ENCODE measurements at regions not wholly inside any gene's neighbourhood (a gene's known extent, or its start where the extent isn't known, plus 50 kb on each side); places are given as distances from the start of the nearest gene placed in this dataset.

DNA sequence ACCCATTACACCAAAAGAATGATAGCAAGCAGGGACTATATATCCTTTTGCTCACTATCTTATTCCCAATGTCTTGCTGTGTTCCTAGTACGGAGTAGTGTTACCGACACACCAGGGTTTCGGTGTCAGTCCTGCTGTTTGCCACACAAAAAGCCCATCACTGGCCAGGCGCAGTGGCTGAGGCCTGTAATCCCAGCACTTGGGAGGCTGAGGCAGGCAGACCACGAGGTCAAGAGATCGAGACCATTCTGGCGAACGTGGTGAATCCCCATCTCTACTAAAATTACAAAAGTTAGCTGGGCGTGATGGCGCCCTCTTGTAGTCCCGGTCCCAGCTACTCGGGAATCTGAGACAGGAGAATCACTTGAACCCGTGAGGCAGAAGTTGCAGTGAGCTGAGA is 1467.3 kb upstream of the MIR17HG start:
- no peak for DNase-seq (ENCODE audit: low read depth, low spot score)

DNA sequence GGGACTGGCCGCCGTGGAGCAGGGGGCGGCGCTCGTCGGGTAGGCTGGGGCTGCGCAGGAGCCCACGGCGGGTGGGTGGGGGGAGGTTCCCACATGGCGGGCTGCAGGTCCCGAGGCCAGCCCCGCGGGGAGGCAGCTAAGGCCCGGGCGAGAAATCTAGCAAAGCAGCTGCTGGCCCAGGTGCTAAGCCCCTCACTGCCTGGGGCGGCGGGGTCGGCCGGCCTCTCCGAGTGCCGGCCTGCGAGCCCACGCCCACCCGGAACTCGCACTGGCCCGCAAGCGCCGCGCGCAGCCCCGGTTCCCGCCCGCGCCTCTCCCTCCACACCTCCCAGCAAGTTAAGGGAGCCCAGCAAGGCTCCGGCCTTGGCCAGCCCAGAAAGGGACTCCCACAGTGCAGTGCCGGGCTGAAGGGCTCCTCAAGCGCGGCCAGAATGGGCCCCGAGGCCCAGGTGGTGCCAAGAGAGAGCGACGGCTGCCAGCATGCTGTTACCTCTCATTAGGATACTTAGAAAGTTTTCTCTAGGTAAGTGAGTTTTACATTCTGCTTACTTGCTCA is 1463.5 kb upstream of the MIR17HG start:
- DNase-seq (ENCODE audit: low read depth, low spot score): no peak

DNA sequence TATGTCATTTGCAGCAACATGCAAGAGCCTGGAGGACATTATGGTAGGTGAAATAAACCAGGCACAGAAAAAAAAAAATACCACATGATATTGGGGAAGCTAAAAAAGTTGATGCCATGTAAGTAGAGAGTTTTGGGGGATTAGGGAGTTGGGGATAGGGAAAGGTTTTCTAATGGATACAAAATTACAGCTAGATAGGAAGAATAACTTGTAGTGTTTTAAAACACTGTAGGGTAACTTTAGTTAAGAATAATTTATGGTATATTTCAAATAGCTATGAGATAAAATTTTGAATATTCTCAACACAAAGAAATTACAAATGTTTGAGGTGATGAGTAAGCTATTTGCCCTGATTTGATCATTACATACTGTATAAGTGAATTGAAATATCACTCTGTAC is 1456.7 kb upstream of the MIR17HG start:
- no peak for DNase-seq (ENCODE audit: low read depth, low spot score)

DNA sequence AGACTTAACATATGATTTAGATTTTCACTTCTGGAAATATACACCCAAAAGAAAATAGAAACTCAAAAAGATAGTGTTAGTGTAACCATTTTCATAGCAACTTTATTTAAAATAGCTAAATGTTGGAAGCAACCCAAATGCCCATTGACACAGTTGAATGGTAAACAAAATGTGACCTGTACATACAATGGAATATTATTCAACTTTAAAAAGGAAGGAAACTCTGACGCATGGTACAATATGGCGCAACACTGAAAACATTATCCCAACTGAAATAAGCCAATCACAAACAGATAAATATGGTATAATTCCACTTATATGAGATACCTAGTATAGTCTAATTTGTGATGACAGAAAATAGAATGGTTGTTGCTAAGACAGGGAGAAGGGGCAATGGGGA is 1456.1 kb upstream of the MIR17HG start:
- no peak for DNase-seq (ENCODE audit: low read depth, low spot score)

DNA sequence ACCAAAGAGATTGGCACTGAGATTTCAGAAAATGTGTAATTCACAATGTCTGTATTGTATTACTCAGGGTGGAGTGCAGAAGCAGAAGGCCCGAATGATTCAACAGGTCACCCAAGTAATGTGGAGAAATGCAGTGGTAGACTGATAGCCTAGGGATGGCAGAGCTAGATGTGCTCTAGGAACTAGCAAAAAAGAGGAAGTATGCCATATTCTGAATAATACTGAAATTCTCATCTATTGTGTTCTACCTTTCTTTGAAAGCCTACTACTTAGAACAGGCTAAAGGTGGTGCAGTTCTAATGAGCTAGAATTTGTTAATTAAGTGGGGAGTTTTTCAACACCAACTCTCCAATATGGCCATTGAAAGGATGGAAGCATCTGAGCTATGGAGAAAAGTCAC is 1449.8 kb upstream of the MIR17HG start:
- DNase-seq (ENCODE audit: low read depth, low spot score): no peak

DNA sequence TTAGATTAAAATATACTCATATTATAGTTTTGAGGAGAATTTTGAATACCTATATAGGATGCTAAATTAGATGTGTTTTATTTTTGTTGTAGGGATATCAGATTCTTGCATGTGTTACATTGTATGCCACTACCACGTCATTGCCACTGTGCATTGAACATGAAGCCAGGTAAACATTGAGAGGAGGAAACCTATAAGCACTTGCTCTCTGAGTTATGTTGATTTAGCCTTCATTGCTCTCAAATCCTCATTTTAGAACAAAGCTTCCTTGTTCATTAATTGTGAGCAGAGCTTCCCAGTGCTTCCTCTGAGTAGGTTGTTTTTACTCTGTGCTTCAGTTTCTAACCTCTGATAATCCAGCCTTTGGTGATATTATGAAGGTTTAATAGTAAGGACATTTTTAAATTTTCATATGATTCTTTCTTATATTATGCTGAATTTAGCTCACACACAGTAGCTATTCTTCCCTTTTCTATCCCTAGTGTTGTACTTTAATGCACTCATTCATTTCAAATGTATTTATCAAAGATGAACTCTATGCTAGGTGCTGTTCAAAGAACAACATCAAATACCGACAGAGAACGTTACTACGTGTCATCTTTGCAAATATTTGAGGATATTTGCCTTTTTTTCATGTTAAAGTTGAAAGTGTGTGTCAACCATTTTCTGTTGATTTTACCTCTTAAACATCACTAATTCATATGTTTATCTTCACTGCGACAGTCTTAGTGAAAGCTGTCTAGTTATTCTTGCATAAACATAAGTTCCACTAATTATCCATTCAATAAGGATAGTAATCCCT is 1448.0 kb upstream of the MIR17HG start:
- no peak for DNase-seq (ENCODE audit: low read depth, low spot score)

DNA sequence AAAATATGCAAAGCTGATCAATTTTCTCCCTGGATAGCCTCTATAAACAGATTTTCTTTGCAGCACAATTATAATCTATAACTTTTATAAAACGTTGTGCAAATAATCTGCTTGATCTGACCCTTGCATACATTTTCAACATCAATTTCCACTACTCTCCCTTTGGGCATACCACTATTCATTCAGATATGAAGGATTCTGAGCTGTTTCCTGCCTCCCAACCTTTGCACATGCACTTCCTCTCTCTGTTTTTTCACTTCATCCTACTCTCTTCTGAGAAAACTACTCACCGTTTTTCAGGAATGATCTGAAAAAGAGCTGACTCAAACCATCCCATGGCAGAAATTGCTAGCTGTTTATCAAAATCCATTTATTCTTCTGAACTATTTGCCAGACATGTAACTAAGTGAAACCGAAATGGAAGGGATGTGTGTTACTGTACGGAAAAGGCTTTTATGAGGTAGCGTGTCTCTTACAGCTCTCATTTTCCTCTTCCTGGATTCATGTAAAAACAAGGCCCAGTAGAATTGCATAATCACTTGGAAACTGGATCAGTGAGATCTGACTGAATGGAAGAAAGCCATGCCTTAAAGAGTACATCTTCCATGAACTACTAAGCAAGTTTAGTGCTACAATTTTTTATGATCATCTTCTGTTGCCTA is 1447.3 kb upstream of the MIR17HG start:
- no peak for DNase-seq (ENCODE audit: low read depth, low spot score)

DNA sequence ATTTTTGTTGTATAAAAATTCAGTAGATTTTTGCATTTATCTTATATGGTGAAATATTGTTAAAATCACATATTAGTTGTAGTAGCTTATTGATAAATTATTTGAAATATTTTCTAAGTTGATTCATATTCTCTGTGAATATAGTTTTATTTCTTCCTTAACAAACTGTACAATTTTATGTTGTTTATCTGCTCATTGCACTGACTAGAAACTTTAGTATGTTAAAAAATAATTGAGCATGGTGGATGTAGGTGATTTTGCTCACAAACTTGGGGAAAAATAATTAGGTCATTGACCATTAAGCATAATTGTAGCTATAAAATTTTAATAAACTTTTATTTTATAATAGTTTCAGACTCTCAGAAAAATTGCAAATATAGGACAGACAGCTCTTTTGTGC is 1445.3 kb upstream of the MIR17HG start:
- no peak for DNase-seq (ENCODE audit: low read depth, low spot score)

DNA sequence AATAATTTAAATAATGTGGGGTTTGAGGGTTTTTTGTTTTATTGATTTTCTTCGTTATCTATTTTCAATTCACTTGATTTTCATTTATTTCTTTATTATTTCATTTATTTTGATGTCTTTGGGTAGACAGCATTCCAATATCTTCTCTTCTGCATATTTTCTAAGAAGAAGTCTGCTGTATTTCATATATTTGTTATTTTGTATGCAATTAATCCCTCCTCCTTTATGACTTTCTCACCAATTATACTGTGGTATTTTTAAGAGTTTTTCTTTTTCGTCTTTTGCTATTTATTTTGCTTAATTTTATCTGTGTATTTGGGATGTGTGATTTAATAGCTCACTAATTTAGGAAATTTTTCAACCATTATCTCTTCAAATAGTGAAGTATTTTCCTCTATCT is 1444.4 kb upstream of the MIR17HG start:
- no peak for DNase-seq (ENCODE audit: low read depth, low spot score)

DNA sequence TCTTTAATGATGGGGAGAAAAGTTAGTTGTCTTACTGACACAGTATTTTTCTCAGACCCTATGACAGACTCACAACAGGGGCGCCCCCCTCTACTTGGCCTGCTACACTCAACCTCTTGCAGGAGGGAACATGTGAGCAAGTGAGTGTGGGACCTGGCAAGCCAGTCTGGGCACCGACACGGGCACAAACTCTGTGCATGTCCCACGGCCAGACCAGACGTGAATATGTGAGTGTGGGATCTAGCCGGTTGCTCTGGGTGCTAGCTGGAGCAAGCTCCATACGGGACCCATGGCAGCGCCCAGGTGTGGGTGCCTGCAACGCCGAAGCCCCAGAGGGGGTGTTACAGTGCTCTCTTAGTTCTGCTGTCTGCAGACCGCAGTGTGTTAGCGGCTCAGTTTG is 1437.3 kb upstream of the MIR17HG start:
- DNase-seq (ENCODE audit: low read depth, low spot score): no peak

DNA sequence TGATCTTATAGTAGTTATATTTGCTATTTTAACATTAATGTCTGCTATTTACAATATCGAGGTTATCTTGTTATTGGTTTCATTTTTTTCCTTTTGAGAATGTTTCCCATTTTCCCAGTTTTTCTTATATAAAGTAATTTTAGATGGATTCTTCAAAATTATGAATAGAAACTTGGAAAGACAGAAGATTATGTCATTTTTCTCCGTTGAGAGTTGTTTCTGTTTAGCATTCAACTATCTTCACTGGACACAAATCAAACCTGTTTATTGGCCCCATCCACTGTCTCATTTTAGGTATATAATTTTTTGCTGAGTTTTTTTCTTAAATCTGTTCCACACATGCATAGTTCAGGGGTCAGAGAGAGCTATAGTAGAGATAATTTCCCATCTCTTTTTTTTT is 1430.9 kb upstream of the MIR17HG start:
- DNase-seq (ENCODE audit: low read depth, low spot score): no peak

DNA sequence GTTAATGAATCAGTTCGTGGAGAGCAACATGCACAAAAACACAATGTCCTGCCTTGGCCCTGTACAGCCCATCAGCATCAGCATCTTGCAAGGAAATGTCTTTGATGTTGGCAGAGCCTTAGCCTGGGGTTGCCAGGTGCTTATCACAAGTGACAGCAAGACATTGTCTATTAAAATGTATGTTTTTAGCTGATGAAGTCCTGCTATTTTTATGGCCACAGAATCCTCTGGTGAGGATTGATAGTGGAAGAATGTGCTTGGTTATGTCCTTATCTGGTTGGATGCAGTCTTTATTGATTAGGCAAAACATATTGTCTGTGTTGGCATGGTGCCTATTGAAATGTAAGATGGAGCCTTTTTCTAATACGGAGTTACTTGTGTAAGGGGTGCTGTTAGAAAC is 1427.0 kb upstream of the MIR17HG start:
- no peak for DNase-seq (ENCODE audit: low read depth, low spot score)

DNA sequence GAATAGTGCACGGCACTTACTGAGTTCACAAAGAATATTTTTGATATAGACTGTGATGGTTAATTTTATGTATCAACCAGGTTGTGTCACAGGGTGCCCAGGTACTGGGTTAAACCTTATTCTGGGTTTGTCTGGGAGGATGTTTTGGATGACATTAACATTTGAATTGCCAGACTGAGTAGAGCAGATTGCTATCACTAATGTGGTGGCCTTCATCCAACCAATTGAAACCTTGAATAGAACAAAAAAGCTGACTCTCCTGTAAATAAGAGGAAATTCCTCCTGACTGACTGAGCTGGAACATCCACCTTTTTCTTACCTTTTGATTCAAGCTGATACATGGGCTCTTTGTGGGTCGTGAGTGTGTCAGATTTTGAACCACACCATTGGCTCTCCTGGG is 1424.4 kb upstream of the MIR17HG start:
- no peak for DNase-seq (ENCODE audit: low read depth, low spot score)

DNA sequence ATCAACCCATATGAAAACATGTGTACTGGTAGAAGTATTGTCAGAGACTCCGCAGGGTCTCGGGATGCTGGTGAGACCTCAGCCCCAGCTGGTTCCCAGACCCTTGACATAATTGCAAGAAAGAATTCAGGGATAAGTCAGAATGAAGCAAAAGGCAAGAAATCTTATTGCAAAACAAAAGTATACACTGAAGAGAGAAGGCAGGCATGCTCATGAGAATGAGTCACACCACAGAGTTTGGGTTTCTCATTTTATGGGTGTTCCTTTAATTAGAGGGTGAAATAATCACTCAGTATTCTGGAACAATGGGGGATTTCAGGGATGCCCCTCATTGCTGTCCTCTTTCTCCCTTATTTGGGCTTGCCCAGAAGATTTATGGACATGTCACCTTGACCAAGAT is 1423.8 kb upstream of the MIR17HG start:
- no peak for DNase-seq (ENCODE audit: low read depth, low spot score)

DNA sequence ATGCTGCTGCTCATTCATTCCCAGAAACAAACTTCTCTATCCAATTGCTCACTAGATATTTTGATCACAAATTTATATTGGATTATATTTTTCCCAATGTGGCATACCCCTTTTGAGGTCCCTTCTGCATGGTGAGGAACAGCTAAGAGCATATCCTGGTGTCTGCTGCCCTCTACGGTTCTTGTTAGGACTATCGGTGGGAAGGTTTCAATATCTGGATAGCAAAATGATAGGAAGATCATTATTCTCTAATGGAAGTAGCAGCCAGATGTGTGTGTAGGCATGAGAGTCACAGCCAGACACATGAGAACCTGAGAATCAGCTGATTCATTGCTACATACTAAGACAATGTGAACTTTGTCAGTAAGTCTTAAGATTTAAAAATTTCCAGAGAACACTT is 1422.4 kb upstream of the MIR17HG start:
- no peak for DNase-seq (ENCODE audit: low read depth, low spot score)

DNA sequence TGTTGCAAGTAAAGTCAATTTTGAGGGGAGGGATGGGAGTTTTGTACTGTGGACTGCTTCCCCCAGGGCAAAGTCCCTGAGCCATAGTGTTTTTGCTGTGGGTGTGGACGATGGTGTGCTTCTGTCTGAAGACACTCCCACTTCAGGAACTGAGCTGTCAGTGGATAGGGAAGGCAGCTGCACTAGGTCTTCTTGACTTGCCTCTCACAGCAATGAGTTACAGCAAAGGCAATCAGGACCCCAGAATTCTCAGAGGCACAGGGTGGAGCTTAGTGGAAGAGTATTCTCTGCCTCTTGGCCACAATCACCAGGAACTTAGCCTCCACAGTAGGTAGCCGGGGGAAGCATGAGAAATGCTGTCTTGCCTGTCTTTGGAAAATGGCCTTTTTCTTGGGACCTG is 1416.6 kb upstream of the MIR17HG start:
- no peak for DNase-seq (ENCODE audit: low read depth, low spot score)

DNA sequence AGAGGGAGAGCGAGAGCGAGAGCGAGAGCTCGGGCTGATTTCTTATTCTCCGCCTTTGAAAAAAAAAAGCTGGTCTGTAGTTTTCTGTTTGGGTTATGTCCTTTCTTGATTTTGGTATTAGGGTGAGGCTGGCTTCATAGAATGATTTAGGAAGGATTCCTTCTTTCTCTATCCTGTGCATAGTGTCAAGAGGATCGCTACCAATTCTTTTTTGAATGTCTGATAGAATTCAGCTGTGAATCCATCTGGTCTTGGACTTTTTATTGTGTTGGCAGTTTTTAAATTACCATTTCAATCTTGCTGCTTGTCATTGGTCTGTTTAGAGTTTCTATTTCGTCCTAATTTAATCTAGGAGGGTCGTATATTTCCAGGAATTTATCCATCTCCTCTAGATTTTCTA is 1414.6 kb upstream of the MIR17HG start:
- DNase-seq (ENCODE audit: low read depth, low spot score): no peak

DNA sequence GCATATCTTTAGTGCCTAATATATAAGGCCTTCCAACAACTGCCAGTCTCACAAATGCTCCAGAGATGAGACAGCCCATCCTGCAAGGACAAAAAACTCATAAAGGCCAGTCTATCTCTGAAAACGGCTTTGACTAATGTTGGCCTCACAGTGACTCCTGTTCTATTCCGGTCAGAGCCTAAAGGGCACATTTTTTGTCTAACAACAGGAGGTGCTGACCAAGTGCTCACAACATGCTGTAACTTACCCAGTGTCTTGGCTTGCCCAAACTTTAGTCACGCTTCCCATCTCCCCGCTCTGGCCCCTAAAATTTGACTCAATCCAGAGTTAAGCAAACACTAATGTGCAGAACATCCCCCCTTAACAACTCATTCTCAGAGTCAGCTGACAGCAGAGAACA is 1411.2 kb upstream of the MIR17HG start:
- no peak for DNase-seq (ENCODE audit: low read depth, low spot score)

DNA sequence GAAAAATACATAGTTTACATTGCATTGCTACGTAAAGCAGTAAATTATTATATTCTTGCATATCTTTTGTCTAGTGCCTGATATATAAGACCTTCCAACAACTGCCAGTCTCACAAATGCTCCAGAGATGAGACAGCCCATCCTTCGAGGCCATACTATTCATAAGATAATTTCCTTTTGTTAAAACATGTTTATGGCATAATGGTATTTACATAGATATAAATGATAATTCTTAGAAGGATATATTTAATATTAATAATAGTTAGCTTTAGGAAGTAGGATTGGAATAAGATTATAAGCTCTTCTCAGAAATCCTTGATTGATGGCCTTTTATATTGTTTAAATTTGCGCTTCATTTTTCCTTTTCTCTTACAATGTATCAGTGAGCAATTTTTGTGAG is 1410.1 kb upstream of the MIR17HG start:
- no peak for DNase-seq (ENCODE audit: low read depth, low spot score)

DNA sequence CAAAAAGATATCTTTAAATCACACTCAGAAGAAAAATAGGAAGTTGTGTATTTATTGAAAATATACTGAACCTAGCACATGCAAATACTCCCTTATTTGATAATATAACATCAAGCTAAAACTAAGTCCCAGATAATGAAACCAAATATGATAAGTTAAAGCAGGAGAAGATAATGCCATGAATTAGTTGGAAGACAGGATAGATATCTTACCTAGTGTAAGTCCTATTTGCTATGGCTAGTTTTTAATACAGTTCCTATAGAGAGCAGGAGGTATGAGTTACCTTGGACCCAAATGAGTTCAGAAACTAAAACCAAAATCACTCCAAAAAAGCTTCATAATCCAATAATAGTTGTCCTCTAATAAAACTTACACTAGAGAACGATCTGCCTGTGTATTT is 1407.1 kb upstream of the MIR17HG start:
- DNase-seq (ENCODE audit: low read depth, low spot score): no peak

DNA sequence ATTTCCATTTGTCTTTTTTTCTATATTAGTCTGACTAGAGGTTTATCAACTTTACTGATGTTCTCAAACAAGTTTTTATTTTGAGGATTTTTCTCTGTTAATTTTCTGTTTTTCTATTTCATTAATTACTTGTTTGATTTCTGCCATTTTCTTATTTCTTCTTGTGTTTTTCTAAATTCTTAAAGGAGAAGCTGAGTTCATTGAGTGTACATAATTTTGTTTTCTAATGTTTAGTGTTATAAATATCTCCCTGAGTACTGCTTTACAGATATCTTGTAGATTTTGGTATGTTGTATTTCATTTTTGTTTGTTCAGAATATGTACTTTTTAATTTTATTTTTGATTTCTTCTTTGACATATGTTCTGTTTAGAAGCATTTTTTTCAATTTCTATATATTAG is 1404.3 kb upstream of the MIR17HG start:
- no peak for DNase-seq (ENCODE audit: low read depth, low spot score)

DNA sequence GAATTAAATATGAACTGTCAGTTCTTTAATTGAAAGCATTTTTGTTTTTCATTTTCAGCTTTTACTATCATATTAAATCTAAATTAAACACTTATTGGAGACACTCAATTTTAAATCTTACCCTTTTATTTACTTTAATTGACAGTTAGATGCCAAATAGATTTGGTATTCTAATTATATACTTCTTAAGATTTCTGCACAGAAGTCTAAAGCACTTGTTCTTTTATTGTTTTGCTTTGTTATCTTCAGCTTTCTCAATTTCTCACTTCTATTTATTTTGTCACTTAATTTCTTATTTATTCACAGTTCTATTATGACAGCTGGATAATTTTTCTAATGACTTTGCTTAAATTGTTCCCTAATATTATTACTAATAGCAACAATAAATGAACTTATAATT is 1397.3 kb upstream of the MIR17HG start:
- DNase-seq (ENCODE audit: low read depth, low spot score): no peak

DNA sequence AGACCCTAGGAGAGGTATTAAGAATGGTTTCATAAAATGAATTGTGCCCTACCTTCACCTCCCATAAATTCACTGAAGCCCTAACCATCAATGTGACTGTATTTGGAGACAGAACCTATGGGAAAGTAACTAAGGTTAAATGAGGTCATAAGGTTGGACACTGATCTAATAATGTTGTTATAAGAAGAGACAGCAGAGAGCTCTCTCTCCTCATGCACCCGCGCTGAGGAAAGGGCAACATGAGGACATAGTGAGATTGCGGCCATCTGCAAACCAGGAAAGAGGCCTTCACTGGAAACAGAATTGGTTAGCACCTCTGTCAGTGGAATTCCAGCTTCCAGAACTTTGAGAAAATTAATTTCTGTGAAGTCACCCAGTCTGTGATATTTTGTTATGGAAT is 1396.1 kb upstream of the MIR17HG start:
- DNase-seq (ENCODE audit: low read depth, low spot score): no peak

Measured in activated naive CD8-positive, alpha-beta T cell treated with anti-CD3 and anti-CD28 coated beads, Interleukin-2, amount 50 U/mL, for 16 hours (primary cell).